ENCODE measurements at regions not wholly inside any gene's neighbourhood (a gene's known extent, or its start where the extent isn't known, plus 50 kb on each side); places are given as distances from the start of the nearest gene placed in this dataset.

DNA sequence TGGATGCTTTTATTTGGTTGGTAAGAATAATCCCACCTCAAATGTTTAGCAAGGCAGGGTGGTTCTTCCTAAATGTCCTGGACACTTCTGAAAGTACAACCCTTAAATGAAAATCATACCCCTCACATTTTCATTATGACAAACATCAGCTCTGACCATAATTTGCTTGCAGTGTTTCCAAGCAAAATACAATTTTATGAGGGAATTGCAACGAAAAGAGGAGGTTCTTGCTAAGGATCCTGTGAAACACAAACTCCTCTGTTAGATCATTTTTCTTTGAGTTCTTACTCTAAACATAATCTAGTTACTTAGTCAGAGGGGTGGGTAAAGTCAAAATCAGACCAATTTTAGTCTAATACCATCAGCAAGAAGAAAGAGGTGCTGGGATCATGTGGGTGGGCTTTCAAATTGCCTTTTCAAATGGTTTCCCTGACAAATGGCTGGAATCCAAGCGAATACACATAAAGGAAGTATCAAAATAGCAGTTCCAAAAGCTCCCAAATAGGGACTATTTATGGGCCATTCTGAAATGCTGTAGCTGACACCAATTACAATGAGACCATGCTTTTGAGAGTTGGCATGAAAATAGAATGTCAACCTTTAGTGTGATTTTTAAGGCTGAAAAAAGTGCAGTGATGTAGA is 164.9 kb upstream of the INHBA start:
- TF ChIP-seq, protein P1, sequence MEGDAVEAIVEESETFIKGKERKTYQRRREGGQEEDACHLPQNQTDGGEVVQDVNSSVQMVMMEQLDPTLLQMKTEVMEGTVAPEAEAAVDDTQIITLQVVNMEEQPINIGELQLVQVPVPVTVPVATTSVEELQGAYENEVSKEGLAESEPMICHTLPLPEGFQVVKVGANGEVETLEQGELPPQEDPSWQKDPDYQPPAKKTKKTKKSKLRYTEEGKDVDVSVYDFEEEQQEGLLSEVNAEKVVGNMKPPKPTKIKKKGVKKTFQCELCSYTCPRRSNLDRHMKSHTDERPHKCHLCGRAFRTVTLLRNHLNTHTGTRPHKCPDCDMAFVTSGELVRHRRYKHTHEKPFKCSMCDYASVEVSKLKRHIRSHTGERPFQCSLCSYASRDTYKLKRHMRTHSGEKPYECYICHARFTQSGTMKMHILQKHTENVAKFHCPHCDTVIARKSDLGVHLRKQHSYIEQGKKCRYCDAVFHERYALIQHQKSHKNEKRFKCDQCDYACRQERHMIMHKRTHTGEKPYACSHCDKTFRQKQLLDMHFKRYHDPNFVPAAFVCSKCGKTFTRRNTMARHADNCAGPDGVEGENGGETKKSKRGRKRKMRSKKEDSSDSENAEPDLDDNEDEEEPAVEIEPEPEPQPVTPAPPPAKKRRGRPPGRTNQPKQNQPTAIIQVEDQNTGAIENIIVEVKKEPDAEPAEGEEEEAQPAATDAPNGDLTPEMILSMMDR (IDR thresholded peaks at IDR 0.05; ENCODE audit: low read depth, low read length): no peak

DNA sequence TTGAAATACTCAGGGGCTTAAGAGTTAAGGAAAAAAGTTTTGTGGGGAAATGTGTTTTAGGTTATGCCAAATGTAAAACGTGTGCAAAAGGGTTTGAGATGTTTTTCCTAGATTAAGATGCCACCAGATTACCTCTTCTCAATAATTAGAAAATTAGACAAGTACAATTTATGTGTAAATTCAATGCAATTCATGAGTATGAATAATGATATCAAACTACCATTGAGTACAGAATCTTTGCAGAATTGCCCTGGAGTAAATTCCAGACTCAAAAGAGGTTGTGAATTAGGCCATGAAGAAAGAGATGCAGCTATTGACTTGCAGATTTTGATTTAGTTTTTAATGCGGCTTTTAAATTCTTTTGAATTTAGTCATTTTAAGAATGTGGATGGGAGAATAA is 159.4 kb upstream of the INHBA start:
- no peak overlapping the region for H3K4me3 ChIP-seq (replicated peaks in 1 of 2; ENCODE audit: low read depth in 2 of 2, low read length in 2 of 2)
- DNase-seq (ENCODE audit: low read depth in 2 of 2): no peak
- TF ChIP-seq, protein P1 (IDR thresholded peaks at IDR 0.05; ENCODE audit: low read depth, low read length): no peak

More for the DNA sequence above, 164.9 kb upstream of the INHBA start:
- H3K4me3 ChIP-seq (replicated peaks in 1 of 2; ENCODE audit: low read depth in 2 of 2, low read length in 2 of 2): no peak overlapping the region
- DNase-seq (ENCODE audit: low read depth in 2 of 2): no peak

DNA sequence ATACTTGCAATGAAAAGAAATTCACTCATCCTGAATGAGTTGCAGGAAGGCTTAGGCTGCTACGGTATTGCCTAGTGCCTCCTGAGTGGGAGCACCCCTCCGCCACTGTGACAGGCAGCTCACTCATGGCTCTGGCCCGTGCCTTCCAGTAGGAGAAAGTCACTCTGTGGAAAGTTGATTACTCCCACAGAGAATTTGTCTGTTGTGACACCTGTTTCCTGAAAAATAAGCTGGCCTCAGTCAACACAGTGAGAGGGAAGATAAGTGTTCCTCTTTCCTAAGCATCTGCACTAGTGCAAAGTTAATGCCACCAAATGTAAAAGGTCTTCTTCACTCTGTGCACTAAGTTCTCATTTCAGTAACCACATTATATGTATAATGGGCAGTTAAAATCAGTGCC is 158.8 kb upstream of the INHBA start:
- DNase-seq (ENCODE audit: low read depth in 2 of 2): no peak

DNA sequence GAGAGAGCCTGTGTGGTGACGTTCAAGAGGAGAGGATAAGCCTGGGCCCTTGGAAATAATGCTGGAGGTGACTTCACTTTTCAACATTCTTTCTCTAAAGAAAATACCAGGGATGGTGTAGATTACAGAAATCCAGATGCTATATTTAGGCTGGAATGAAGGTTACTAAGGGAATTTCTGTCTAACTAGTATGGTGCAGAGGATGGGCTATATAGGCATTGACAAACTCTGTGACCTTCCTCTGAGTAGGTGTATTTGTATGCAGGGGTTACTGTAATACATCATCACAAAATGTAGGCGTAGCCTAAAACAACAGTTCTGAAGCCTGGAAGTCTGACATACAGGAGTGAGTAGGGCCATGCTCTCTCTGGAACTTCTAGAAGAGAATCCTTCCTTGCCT is 155.3 kb upstream of the INHBA start:
- TF ChIP-seq, protein P1 (IDR thresholded peaks at IDR 0.05; ENCODE audit: low read depth, low read length): no peak
- H3K4me3 ChIP-seq (replicated peaks in 1 of 2; ENCODE audit: low read depth in 2 of 2, low read length in 2 of 2): no peak overlapping the region
- no peak for DNase-seq (ENCODE audit: low read depth in 2 of 2)

More for the DNA sequence above, 158.8 kb upstream of the INHBA start:
- H3K4me3 ChIP-seq (replicated peaks in 1 of 2; ENCODE audit: low read depth in 2 of 2, low read length in 2 of 2): no peak overlapping the region
- TF ChIP-seq, protein P1 (IDR thresholded peaks at IDR 0.05; ENCODE audit: low read depth, low read length): no peak

DNA sequence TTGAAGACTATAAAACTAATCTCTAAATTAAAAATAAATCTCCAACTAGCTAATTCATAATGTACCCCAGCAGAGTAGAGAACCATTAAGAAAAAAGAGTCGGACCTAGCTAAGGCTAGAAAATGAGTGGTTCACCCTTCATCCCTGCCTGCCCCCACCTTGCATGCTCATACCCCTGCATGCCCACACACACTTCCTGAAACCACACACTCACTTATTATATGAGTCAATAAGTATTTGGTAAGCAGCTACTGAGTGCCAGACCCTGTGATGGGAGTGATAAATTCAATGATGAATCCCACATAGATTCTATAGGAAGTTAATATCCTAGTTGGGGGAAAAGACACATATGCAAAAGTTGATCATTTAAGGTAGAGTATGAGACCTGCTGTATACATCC is 152.9 kb upstream of the INHBA start:
- DNase-seq (ENCODE audit: low read depth in 2 of 2): peak in 1 of 2 donors; percentile 41
- TF ChIP-seq, protein P1 (IDR thresholded peaks at IDR 0.05; ENCODE audit: low read depth, low read length): no peak
- no peak overlapping the region for H3K4me3 ChIP-seq (replicated peaks in 1 of 2; ENCODE audit: low read depth in 2 of 2, low read length in 2 of 2)

DNA sequence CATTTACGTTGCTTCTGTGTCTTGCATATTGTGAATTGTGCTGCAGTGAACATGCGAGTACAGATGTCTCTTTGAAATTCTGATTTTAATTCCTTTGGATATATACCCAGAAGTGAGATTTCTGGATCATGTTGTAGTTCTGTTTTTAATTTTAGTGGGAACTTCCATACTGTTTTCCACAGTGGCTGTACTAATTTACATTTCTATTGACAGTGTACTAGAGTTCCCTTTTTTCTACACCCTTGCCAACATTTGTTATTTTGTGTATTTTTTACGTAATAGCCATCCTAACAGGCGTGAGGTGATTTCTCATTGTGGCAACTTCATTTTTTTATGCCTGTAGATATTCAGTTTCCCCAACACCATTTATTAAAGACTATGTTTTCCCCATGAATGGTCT is 144.7 kb upstream of the INHBA start:
- no peak for DNase-seq (ENCODE audit: low read depth in 2 of 2)
- TF ChIP-seq, protein P1 (IDR thresholded peaks at IDR 0.05; ENCODE audit: low read depth, low read length): no peak
- no peak overlapping the region for H3K4me3 ChIP-seq (replicated peaks in 1 of 2; ENCODE audit: low read depth in 2 of 2, low read length in 2 of 2)

DNA sequence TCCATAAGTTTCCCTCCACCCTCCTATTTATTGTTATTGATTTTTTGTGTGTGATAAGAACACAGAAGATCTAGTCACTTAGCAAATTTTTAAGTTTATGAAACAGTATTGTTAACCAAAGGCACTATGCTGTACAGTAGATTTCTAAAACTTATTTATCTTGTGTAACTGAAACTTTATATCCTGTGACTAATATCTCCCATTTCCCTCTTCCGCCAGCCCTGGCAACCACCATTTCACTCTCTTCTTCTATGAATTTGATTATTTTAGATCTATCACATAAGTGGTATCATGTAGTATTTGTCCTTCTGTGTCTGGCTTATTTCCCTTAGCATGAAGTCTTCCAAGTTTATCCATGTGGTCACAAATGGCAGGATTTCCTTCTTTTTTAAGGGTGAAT is 144.3 kb upstream of the INHBA start:
- H3K4me3 ChIP-seq (replicated peaks in 1 of 2; ENCODE audit: low read depth in 2 of 2, low read length in 2 of 2): no peak overlapping the region
- DNase-seq (ENCODE audit: low read depth in 2 of 2): peak in 1 of 2 donors; percentile 19
- TF ChIP-seq, protein P1 (IDR thresholded peaks at IDR 0.05; ENCODE audit: low read depth, low read length): no peak
